GM23338 (cell line): ENCODE measurements at regions not wholly inside any gene's neighbourhood (a gene's known extent, or its start where the extent isn't known, plus 50 kb on each side); places are given as distances from the start of the nearest gene placed in this dataset.

ENCODE experiments used
- CTCF ChIP-seq, 2 experiments: fragments of 200-600 bp in 1 of 2; sonication (generic) in 1 of 2; conservative IDR thresholded peaks; 2 replicates each; pipeline versions ENCODE4 v1.5.1 to v1.6.1; 2016 to 2017; ENCODE audit warnings: antibody characterized with exemption in 2 of 2, low read depth in 2 of 2, mild to moderate bottlenecking in 2 of 2, moderate library complexity in 1 of 2
- ETS1 ChIP-seq: IDR thresholded peaks from 2 replicates; pipeline ENCODE4 v1.6.1; 2016; ENCODE audit warnings: antibody characterized with exemption
- EZH2 ChIP-seq: fragments of 200-600 bp; sonication (generic); IDR thresholded peaks from one replicate; pipeline ENCODE4 v1.8.0; 2017; ENCODE audit warnings: antibody characterized with exemption, mild to moderate bottlenecking, low read depth; ENCODE audit not compliant: unreplicated experiment
- EZH2phosphoT487 ChIP-seq: fragments of 200-600 bp; sonication (generic); IDR thresholded peaks from one replicate; pipeline ENCODE4 v1.8.1; 2018; ENCODE audit warnings: antibody characterized with exemption; ENCODE audit not compliant: unreplicated experiment
- NANOG ChIP-seq: IDR thresholded peaks from 2 replicates; pipeline ENCODE4 v1.6.1; 2016; ENCODE audit warnings: antibody characterized with exemption, borderline replicate concordance
- POLR2AphosphoS5 ChIP-seq: IDR thresholded peaks from 2 replicates; pipeline ENCODE4 v1.6.1; 2016; ENCODE audit warnings: antibody characterized with exemption, low read depth
- REST ChIP-seq: IDR thresholded peaks from one replicate; pipeline ENCODE4 v1.6.1; 2018; ENCODE audit warnings: antibody characterized with exemption; ENCODE audit not compliant: unreplicated experiment
- ZNF462 ChIP-seq: fragments of 250-450 bp; sonication (Bioruptor Pico); IDR thresholded peaks from 2 replicates; pipeline ENCODE4 v1.5.0; 2020; ENCODE audit warnings: mild to moderate bottlenecking, moderate library complexity

GRCh38 chr17:14753383-14753782 lies 452.5 kb downstream of the HS3ST3B1 start (continued):
- TF ChIP-seq ZNF462 (CRISPR knock-in tag) (no peak), EZH2phosphoT487 (no peak), NANOG (no peak), ETS1 (no peak), POLR2AphosphoS5 (no peak), CTCF (conservative IDR thresholded peaks at IDR 0.05; ENCODE audit: low read depth in 2 of 2) (no peak), EZH2 (no peak), REST (no peak)
